Activated CD4-positive, alpha-beta T cell treated with anti-CD3 and anti-CD28 coated beads, Interleukin-2, Interleukin-4, amounts not matched to agents 100 ng/mL and 50 ng/mL, durations not matched to agents 16 hours and 8 hours (primary cell): ENCODE measurements at regions not wholly inside any gene's neighbourhood (a gene's known extent, or its start where the extent isn't known, plus 50 kb on each side); places are given as distances from the start of the nearest gene placed in this dataset.
A peak's percentile ranks its signal among the peaks of the same experiment; 100 is the strongest.

Source experiments
- DNase-seq: peaks from one replicate; pipeline ENCODE4 v3.0.0-alpha.2; 2020; ENCODE audit warnings: low spot score

GRCh38 chr2:133945089-133945488 is 308.8 kb upstream of the MGAT5 start:
- no peak for DNase-seq

- no peak for DNase-seq
Measured at GRCh38 chr2:133947057-133947456, 306.8 kb upstream of the MGAT5 start.

DNA sequence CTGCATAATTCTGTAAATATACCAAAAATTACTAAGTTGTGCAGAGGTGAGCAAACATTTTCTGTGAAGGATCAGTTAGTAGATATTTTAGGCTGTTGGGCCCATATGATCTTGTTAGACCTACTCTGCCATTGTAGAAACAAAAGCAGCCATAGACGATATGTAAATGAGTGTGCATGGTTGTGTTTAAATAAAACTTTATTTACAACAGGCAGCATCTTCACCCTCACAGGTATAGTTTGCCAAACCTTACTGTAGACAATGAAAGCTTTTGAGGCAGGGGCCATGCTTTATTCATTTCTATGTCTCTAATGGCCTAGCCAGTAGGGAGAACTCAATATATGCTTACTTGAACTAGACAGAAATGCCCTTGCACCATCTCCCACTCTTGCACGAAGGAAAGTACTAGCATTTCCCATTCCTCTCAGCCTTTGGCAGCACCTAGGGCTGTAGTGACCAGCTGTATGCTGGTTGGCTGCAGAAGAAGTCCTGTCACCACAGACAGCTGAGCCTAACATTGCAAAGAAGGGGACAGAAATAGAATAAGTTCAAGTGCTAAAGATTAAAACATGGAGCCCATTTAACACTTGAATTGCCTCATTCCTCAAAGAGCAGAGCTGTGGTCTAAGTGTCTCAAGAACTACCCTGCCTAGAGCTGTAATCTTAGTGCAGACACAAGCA is 305.1 kb upstream of the MGAT5 start:
- DNase-seq, result no peak

- DNase-seq, result no peak
Measured at GRCh38 chr2:133949595-133949994, 304.3 kb upstream of the MGAT5 start.

- no peak for DNase-seq
Measured at GRCh38 chr2:133951209-133951608, 302.7 kb upstream of the MGAT5 start.

- no peak for DNase-seq
Measured at GRCh38 chr2:133952420-133952819, 301.5 kb upstream of the MGAT5 start.

DNA sequence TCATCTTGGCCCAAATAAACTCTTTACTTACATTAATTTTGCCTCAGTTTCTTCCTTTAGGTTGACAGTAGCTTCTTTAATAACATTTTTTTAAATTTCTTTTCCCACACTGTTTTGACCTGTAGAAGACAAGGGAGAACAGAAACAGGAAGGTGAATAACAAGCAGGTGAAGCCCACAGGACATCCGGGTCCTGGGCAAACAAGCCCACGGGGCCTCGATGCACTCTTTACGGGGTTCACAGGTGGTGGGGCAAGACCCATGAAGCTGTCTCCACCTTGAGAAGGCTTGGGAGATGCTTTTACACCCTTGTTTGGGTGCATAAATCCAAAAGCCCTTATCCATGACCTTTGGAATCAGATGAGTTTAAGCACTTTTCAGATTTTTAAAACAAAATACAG is 301.0 kb upstream of the MGAT5 start:
- DNase-seq, result no peak

DNA sequence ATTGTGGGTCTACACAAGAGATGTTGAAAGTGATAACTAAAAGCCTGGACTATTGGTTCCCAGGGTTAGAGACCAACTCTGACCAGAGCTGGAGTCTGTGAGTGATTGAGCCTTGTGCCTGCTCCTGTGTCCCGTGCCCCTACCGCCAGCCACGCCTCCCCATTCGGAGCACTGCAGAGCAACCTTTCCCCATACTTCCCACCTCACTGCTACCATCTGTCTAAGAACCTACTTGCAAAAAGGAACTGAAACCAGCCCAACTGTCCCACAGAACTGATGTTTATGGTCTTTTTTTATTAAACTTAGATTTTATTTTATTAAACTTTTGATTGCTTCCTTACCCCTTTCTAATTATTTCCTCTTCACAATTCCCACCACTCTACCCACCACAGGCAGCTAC is 300.3 kb upstream of the MGAT5 start:
- DNase-seq, result no peak

GRCh38 chr2:133954636-133955035 is 299.2 kb upstream of the MGAT5 start:
- no peak for DNase-seq

GRCh38 chr2:133955169-133955568 is 298.7 kb upstream of the MGAT5 start:
- DNase-seq, result no peak

DNA sequence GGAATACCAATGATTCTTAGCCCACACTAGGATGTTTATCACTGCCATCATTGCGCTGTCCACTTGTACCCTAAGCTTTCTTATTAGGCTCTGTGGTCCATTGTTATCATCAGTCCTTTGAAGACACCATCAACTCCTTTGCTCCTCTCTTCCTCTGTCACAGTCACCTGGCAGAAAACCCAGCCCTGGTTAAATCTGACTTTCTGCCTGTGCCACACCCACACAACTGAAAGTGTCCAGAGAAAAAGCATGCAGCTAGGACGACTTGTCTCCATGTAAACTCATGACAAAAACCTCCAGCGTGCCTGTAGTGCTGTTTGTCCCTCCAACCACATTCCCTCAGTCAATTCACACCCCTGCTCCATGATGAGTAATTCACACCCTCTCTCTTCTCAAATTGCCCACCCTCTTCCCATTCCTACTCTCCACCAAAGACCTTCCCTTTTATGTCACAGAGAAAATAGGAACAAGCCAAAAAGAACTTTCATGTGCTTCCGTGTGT is 297.4 kb upstream of the MGAT5 start:
- DNase-seq, result no peak

GRCh38 chr2:133957724-133958480 is 296.0 kb upstream of the MGAT5 start:
- no peak for DNase-seq

- no peak for DNase-seq
Measured at GRCh38 chr2:133959066-133959465, 294.8 kb upstream of the MGAT5 start.

GRCh38 chr2:133966720-133967304 is 287.1 kb upstream of the MGAT5 start:
- DNase-seq, result no peak

- no peak for DNase-seq
Measured at GRCh38 chr2:133967326-133967725, 286.5 kb upstream of the MGAT5 start.

GRCh38 chr2:133968446-133968845 is 285.4 kb upstream of the MGAT5 start:
- DNase-seq, result no peak

- no peak for DNase-seq
Measured at GRCh38 chr2:133970641-133971040, 283.2 kb upstream of the MGAT5 start.

DNA sequence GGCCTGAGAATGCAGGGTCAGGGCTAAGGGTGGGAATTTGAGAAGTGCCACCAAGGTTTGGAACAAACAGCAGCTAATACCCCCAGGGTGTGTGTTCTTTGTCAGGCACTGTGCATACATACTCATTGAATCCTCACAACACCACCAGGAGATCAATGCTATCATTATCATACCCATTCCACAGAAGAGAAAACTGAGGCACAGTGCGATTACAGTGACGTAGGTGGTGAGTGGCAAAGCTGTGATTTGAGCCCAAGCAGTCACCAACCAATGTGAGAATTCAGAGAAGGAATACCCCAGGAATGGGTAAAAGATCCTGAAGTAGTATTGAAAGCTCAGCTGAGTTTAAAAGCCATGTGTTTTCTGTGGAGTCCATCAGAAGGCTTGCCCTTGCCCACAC is 281.6 kb upstream of the MGAT5 start:
- no peak for DNase-seq

DNA sequence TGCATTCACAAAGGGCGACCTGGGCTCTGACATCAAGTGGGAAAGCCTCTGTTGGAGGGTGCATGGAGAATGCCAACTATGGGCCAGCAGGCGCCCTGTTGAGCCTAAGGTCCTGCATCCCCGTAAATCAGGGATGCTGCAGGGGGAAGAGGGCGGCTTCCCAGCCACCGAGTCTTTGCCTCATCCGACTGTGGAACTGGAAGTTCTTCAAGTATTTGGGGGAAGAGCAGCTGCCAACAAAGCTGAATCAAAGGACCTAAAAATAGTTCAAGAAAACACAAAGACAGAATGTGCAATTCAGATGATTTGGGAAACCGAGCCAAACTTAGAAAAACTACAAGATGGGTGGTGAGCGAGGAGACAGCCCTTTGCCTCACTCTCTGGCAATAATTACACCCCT is 281.1 kb upstream of the MGAT5 start:
- no peak for DNase-seq

- no peak for DNase-seq
Measured at GRCh38 chr2:133974353-133974752, 279.5 kb upstream of the MGAT5 start.

DNA sequence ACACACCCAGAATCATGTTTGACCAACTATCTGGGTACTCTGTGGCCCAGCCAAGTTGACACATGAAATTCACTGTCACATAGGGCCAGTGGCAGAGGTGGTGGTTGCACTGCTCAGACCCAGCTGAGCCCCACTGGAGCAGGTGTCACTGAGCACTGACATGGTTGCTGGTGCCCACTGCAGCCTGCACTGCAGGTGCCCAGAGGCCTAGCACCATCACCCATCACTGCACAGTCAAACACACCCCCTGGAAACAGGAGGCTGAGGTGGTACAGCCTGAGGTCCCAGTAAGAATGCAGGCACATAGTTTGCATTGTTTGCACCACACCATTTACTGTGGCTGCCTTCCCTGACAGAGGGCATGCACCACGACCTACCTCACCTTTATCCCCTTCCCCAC is 278.7 kb upstream of the MGAT5 start:
- DNase-seq, result no peak

DNA sequence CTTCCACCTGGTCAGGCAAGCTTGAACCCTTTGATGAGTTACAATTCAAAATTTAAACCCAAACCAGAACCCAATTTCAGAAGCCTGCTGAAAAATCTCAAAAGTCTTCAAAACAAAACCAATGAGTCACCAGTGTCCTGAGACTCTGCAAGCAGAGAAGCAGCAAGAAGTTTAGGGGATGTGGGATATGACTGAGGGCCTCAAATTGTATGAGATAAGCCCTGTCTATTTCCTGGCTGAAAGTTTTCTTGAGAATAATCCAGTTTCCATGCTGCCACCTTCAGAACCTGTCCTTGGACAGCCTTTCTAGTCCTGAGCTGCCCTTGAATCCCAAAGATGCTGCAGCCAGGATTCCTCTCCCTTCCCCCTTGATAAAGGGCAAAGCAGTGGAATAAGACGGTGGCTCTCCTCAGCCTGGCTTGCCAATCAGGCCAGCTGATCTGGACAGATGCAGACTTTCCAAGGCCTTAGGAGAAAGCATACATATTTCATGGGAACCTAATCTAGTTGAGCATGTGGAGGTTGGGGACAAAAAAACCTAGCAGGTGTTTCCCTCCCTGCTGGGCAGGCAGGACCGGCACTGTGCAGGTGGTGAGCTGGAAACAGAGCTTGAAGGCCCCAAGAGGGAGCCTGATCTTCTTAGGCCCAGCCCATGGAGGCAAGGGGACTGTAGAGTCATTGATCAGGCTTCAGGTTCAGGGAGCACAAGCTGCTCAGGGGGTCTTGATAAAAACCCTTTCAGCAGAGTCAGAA is 278.0 kb upstream of the MGAT5 start:
- peak; percentile 42 for DNase-seq

DNA sequence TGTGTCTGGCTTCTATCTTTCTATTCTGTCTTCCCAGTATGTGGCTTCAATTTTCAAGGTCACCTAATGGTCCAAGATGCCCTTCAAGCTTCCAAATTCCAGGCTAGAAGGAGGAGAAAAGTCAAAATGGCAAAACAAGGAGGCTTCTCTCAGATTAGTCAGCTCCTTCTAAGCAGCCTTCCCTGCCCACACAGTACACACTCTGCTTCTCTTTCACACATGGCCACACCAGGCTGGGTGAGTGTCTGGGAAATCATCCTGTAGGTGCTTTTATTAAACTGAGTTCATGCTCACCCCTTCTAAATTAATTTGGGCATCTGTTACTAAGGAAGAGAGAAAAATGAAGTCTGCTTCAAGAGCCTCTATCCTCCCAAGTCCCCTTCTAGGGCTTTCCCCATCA is 277.2 kb upstream of the MGAT5 start:
- no peak for DNase-seq
